GM18951 (cell line): ENCODE measurements at regions not wholly inside any gene's neighbourhood (a gene's known extent, or its start where the extent isn't known, plus 50 kb on each side); places are given as distances from the start of the nearest gene placed in this dataset.
"Not testable (repeated sequence)": the region's sequence is repeated elsewhere in the genome, so short reads cannot be mapped to it uniquely, and the experiment has no call there.

Experiments
- POLR2A ChIP-seq: IDR thresholded peaks from 4 replicates; pipeline ENCODE4 v1.6.1; 2011; ENCODE audit warnings: mild to moderate bottlenecking; ENCODE audit not compliant: insufficient read length, insufficient read depth; ENCODE audit errors: extremely low read depth
- in situ Hi-C: fragments of 300-500 bp; cut with MboI; formaldehyde crosslinking; loops from one replicate; pipeline ENCODE4 v1.12.0; 2022; ENCODE audit warnings: low sequenced_read_pairs, mixed read lengths, inconsistent platforms; ENCODE audit not compliant: unreplicated experiment

DNA sequence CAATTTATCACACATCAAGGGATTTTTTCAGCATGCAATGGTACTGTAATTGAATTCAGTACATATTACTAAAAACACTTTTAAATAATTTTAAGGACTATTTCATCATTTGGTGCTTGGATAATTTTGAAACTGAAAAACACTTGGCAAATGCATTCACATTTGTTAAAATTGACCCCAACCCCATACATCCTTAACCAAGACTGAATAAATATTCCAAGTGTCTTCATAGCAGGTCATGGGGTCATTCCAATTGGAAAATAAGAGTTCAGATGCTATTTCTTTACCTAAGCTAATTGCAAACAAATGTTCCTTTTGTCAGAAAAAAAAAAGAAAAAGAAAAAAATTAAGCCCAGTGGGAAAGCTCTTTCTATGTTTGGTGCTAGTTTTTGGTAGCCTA is 516.4 kb upstream of the SPRY2 start:
- TF ChIP-seq POLR2A: no peak
- in situ Hi-C loops: no loop called here

DNA sequence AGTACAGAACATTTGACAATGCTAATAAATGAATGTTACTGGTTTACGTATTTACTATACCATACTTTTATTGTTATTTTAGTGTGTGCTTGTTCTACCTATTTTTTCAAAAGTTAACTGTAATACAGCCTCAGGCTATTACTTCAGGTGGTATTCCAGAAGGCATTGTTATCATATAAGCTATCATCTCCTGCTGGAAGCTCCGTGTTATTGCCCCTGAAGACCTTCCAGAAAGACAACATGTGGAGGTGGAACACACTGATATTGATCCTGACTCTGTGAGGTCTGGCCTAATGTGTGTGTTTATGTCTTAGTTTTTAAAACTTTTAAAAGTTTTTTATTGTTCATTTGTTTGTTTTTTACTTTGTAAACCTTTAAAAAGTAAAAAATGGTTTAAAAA is 509.8 kb upstream of the SPRY2 start:
- in situ Hi-C loops: no loop called here
- no peak for TF ChIP-seq POLR2A

DNA sequence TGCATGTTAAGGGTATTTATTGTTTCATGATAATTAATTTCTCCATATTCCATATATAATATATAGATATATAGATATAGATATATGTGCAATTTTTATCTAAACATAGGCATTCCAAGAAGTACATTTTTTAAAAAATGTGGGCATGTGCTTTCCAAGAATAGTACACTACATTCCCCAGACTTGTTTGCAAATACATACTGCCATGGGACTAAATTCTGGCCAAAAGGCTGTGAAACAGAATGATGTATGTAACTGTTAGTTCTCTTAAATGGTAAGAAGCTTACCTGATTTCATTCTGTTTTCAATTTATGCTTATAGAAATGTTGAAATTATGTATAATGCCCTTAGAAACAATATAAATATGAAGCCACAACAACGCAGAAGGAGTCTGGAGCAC is 503.2 kb upstream of the SPRY2 start:
- TF ChIP-seq POLR2A: no peak
- in situ Hi-C loops: no loop called here

DNA sequence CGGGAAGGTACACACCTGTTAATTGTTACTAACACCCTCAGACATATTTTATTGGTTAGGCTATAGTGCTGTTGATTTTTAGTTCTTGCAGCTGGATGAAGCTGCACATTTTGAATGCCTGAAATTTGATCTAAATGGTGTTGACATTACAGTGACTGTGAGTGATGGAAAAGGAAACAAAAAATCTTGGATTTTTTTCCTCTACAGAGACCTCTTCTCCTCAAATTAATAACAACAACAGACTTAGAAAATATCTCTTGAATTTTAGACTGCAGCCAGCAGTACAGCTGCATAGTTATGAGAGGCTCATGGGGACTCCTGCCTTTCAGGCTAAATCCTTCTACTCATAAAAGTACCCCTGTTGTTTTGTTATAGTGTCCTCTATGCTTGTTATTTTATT is 500.5 kb upstream of the SPRY2 start:
- TF ChIP-seq POLR2A: no peak
- in situ Hi-C loops: no loop called here

DNA sequence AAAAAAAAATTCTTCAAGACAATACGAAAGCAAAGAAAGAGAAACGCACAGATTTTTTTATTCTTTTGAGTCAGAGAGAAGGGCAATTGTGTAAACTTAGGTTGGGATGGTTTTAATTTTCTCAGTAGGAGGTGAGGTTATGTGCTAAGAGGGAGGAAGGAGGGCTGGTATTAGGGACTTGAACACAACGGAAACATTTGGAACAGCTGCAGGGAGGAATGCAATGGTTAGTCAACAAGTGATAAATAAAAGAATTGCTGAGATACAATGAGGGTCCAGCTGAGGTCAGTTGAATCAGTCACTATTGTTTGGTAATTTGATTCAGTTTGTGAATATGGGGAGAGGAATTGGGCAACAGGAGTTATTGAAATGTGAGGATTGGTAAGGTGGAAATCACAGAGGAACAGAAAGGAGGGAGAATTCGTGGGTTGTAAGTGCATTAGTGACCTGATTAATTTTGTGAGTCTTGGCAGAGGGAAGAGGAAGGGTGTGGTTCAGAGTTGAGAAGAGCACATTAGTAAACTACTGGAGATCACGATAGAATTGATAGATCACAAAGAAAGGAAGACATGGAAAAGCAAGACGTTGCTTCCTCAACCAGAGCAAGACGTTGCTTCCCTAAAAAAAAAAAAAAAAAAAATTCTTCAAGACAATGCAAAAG is 499.5 kb upstream of the SPRY2 start:
- in situ Hi-C loops: no loop called here
- no peak for TF ChIP-seq POLR2A

DNA sequence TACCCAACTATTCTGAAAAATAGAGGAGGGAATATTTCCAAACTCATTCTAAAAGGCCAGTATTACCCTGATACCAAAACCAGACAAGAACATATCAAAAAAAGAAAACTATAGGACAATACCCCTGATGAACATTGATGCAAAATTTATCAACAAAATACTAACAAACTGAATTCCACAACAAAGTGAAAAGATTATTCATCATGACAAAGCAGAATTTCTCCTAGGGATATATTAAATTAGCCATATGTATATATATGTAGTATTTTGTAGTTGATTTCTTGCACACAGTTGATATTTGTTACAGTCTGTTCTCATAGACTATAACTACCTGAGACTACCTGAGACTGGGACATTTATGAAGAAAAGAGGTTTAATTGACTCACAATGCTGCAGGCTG is 495.0 kb upstream of the SPRY2 start:
- no peak for TF ChIP-seq POLR2A
- in situ Hi-C loops: no loop called here

DNA sequence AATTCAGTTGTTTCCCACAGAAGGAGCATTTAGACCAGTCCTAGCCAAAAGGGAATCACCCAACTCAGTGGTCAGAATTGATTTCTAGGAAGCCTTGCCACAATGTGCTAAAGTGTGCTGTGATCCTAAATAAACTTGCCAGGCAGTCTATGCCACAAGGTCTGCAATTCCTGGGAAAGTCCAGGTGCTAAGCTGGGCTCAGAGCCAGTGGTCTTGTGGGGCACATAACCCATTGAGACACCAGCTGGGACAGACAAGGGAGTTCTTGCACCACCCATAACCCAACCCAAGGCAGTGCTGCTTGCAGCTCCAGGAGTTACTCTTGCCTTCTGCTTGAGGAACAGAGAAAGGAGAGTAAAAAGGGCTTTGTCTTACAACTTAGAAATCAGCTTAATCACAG is 489.5 kb upstream of the SPRY2 start:
- TF ChIP-seq POLR2A: no peak
- in situ Hi-C loops: no loop called here

DNA sequence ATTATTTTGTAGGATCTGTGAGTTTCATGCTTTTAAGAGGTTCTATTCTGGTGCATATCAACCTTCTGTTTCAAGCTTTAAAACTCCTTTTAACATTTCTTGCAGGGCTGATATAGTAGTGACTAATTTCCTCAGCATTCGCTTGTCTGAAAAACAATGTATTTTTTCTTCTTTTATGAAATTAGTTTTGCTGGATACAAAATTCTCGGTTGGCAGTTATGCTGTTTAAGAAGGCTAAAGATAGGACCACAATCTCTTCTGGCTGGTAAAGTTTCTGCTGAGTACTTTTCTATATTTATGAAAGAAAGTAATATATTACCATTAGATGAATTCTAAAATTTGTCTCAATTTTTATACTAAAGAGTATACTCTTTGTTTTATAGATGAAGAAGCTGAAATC is 487.8 kb upstream of the SPRY2 start:
- no peak for TF ChIP-seq POLR2A
- in situ Hi-C loops: no loop called here

DNA sequence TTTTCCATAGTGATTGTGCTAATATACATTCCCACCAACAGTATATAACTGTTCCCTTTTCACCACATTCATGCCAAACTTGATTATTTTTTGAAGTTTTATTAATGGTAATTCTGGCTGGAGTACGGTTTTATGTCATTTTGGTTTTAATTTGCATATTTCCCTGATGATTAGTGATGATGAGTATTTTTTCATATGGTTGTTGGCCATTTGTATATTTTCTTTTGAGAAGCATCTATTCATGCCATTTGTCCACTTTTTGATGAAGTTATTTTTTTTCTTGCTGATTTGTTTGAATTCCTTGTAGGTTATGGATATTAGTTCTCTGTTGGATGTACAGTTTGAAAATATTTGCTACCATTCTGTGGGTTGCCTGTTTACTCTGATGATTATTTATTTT is 484.4 kb upstream of the SPRY2 start:
- in situ Hi-C loops: no loop called here
- no peak for TF ChIP-seq POLR2A

DNA sequence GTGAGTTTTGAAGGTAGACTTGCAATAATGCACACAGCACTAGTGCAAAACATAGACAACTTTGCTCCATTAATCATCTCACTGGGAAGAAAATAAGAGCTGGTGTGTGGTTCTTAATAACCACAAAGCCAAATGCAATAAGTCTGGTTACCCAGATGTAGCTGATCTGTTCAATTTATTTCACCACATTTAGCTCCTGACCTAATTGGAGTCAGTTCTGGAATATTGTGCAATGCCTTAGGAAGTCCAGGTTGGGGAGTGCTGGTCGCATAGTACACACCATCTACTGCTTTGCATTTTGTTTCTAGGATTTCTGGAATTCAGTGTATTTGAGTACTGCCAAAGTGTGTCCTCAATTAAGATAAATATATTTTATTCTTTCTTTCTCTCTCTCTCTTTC is 483.3 kb upstream of the SPRY2 start:
- in situ Hi-C loops: no loop called here
- no peak for TF ChIP-seq POLR2A

DNA sequence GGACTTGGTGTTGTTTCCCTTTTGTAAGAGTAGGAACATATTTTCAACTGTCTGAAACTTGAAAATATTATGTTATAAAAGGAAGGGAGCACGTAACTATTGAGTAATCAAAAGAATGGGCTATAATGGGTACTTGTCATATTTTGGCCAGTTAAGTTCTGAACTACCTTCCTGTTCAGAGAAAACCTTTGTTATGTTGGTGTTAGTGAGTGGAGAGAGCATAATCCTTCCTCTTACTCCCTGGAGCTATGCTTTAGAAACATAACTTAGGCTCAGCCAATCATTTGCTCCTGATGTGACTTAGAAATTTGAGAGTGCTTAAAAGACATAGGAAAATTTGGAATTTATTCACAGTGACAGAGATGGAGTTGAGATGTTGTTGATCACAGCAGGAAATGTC is 482.5 kb upstream of the SPRY2 start:
- in situ Hi-C loops: no loop called here
- TF ChIP-seq POLR2A: no peak

DNA sequence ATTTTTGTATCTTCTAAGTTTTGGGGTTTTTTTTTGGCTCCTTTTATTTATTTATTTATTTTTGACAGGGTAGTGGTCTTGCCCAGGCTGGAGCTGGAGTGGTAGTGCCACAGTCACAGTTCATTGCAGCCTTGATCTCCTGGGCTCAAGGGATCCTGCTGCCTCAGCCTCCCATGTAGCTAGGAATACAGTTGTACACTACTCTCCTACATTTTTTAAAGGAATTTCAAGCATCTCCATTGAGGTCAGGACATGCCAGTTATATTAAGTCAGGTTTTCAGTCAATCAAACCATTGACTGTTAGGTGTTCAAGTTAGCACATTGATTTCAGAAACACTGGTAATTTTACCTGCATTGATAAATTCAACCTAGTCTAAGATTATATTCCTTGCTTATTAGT is 480.5 kb upstream of the SPRY2 start:
- no peak for TF ChIP-seq POLR2A
- in situ Hi-C loops: no loop called here

DNA sequence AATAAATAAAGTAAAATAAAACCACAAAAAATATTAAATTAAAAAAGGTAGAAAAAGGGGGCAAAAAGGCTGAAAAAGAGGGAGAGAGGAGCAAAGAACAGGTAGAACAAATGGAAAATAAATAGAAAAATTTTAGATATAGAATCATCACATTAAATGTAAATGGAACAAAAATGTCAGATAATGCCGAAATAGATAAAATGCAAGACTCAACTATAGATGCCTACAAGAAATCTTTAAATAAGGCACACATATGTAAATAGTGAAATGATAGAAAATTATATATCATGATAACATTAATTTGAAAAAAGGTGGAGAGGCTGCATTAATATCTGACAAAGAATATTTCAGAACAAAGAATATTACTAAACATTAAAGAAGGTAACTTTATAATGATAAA is 477.1 kb upstream of the SPRY2 start:
- in situ Hi-C loops: no loop called here
- TF ChIP-seq POLR2A: no peak

DNA sequence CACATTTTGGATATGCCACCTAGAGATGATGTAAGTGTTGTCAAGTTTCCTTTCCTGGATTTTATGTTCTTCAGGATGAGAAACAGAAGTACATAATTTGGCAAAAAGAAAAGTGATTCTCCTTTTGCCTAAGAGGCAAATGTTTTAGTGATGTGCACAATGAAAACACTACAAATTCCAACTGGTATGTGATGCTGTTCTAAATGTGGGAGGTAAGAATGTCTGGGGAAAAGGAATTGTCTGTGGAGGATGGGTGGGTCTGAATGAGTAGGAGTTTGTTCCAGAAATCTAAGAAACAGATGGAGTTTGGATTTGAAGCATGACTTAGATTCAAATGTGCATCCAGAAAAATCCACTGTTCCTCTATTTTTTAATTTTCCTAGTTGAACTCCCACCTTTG is 473.6 kb upstream of the SPRY2 start:
- in situ Hi-C loops: no loop called here
- no peak for TF ChIP-seq POLR2A

DNA sequence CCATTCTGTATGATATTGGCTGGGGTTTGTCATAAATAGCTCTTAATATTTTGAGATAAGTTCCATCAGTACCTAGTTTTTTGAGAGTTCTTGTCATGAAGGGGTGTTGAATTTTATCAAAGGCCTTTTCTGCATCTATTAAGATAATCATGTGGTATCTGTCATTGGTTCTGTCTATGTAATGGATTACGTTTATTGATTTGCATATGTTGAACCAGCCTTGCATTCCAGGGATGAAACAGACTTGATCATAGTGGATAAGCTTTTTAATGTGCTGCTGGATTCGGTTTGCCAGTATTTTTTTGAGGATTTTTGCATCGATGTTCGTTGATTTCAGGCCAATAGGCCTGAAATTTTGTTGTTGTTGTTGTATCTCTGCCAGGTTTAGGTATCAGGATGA is 469.4 kb upstream of the SPRY2 start:
- in situ Hi-C loops: not testable (repeated sequence)
